Frontal cortex (tissue), 3 donors: ENCODE measurements at regions not wholly inside any gene's neighbourhood (a gene's known extent, or its start where the extent isn't known, plus 50 kb on each side); places are given as distances from the start of the nearest gene placed in this dataset.
A peak's percentile ranks its signal among the peaks of the same experiment; 100 is the strongest.
"Not testable (repeated sequence)": the region's sequence is repeated elsewhere in the genome, so short reads cannot be mapped to it uniquely, and the experiment has no call there.

Experiments used
- DNase-seq, 2 donors: peaks; one replicate each; pipeline ENCODE4 v3.0.0; 2012; ENCODE audit warnings: low spot score in 2 of 2
- FAIRE-seq: peaks from 2 replicates; lab custom pipeline; 2012; peaks lifted over from hg19 to GRCh38; lab: Jason Lieb, UNC
- donor health status: control.
- donor health status: control.
- donor health status: control.

GRCh38 chr1:221274373-221274772, 395.1 kb downstream of the HLX start:
- FAIRE-seq (no peak), DNase-seq (no peak)

- FAIRE-seq (no peak), DNase-seq (no peak)
Measured at GRCh38 chr1:221276896-221277409, 397.7 kb downstream of the HLX start.

- DNase-seq (no peak), FAIRE-seq (no peak)
Measured at GRCh38 chr1:221279146-221279545, 399.9 kb downstream of the HLX start.

- DNase-seq (no peak), FAIRE-seq (no peak)
Measured at GRCh38 chr1:221283532-221283931, 404.3 kb downstream of the HLX start.

- no peak for FAIRE-seq
- peak; percentile 12 to 48 for DNase-seq
Measured at GRCh38 chr1:221284028-221284427, 404.8 kb downstream of the HLX start.

GRCh38 chr1:221284991-221285390, 405.7 kb downstream of the HLX start:
- DNase-seq, FAIRE-seq: not testable (repeated sequence)

- not testable (repeated sequence) for DNase-seq, FAIRE-seq
Measured at GRCh38 chr1:221285458-221286210, 406.4 kb downstream of the HLX start.

GRCh38 chr1:221286399-221286798, 407.2 kb downstream of the HLX start:
- no peak for DNase-seq
- no peak for FAIRE-seq

GRCh38 chr1:221289103-221289502, 409.9 kb downstream of the HLX start:
- DNase-seq (no peak), FAIRE-seq (no peak)

GRCh38 chr1:221290669-221291068, 411.4 kb downstream of the HLX start:
- no peak for DNase-seq
- FAIRE-seq, result no peak

GRCh38 chr1:221291113-221291512, 411.9 kb downstream of the HLX start:
- DNase-seq, result no peak
- no peak for FAIRE-seq

GRCh38 chr1:221292652-221293051, 413.4 kb downstream of the HLX start:
- FAIRE-seq, result no peak
- no peak for DNase-seq

- FAIRE-seq (no peak), DNase-seq (no peak)
Measured at GRCh38 chr1:221294242-221294641, 415.0 kb downstream of the HLX start.

GRCh38 chr1:221302357-221302756, 423.1 kb downstream of the HLX start:
- FAIRE-seq, result no peak
- DNase-seq, result no peak

GRCh38 chr1:221302810-221303209, 423.6 kb downstream of the HLX start:
- no peak for FAIRE-seq
- DNase-seq, result no peak

- FAIRE-seq (no peak), DNase-seq (no peak)
Measured at GRCh38 chr1:221303623-221304022, 424.4 kb downstream of the HLX start.

- DNase-seq, result no peak
- FAIRE-seq, result peak; percentile 3
Measured at GRCh38 chr1:221306239-221306638, 427.0 kb downstream of the HLX start.

GRCh38 chr1:221308534-221309511, 429.6 kb downstream of the HLX start:
- DNase-seq (no peak), FAIRE-seq (no peak)

- FAIRE-seq, result no peak
- DNase-seq, result no peak
Measured at GRCh38 chr1:221309723-221310122, 430.5 kb downstream of the HLX start.

GRCh38 chr1:221310180-221310579, 430.9 kb downstream of the HLX start:
- DNase-seq (no peak), FAIRE-seq (no peak)

GRCh38 chr1:221315330-221315729, 426.6 kb downstream of the DUSP10 start:
- no peak for DNase-seq
- no peak for FAIRE-seq
